Muscle of leg (tissue), 3 donors: ENCODE measurements at regions not wholly inside any gene's neighbourhood (a gene's known extent, or its start where the extent isn't known, plus 50 kb on each side); places are given as distances from the start of the nearest gene placed in this dataset.

Experiments
- DNase-seq: peaks from one replicate; pipeline ENCODE4 v3.0.0; 2013
- H3K27ac ChIP-seq: one replicate; pipeline ENCODE4 v1.5.1; 2013; ENCODE audit warnings: mild to moderate bottlenecking, low read length, control low read depth
- H3K27me3 ChIP-seq: one replicate; pipeline ENCODE4 v1.6.1; 2013; ENCODE audit warnings: low read length; ENCODE audit not compliant: control insufficient read depth, insufficient read depth
- H3K36me3 ChIP-seq: one replicate; pipeline ENCODE4 v1.6.1; 2013; ENCODE audit warnings: low read length; ENCODE audit not compliant: control insufficient read depth, insufficient read depth
- H3K4me1 ChIP-seq: one replicate; pipeline ENCODE4 v1.6.1; 2013; ENCODE audit warnings: low read length; ENCODE audit not compliant: control insufficient read depth, insufficient read depth
- H3K4me3 ChIP-seq: one replicate; pipeline ENCODE4 v1.5.1; 2013; ENCODE audit warnings: low read length, control low read depth
- H3K9me3 ChIP-seq: replicated peaks from 2 replicates; pipeline ENCODE4 v1.6.1; 2013; ENCODE audit warnings: low read depth, low read length; ENCODE audit not compliant: control insufficient read depth
- WGBS: methylation state at CpG from one replicate; pipeline ENCODE4 v1.1.5; 2013; ENCODE audit warnings: missing lambda C conversion rate; ENCODE audit not compliant: insufficient coverage; 5-methylcytosine and 5-hydroxymethylcytosine counted together

DNA sequence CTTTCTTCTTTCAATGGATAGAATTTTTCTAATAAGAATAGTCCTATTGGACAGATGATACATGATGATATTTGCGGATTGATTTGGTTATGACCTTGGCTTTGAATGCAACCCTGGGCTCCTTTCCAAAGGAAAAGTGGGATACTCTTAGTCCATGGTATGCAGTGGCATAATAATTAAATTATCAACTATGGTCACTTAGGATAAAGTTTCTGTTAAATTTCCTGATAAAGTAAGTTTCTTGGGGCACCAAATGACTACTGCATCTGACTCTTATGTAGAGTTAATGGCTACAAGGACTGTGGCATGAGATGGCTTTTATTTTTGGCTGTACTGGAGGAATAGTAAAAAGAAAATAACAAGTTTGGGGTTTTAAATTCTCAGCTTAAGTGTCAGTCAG is 126.7 kb downstream of the QPCT start:
- Histone ChIP-seq H3K9me3 (no peaks in the 10 kb centered on the region), H3K36me3 (no peaks in the 10 kb centered on the region)

DNA sequence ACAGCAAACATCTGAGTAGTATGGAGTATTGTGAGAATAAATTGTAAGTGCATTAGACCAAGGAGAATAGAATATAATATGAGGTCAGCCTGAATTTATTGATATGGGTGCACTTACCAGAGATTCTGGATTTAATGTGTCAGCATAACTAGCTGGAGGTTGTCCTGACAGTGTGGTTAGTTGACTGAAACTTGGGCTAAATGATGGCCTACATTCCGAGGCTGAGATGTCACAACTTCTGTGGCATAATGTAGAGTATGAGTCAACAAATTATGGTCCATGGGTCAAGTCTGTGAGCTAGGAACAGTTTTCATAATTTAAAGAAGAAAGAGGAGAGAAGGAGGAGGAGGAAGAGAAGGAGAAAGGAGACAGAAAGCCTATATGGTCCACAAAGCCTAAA is 127.6 kb downstream of the QPCT start:
- no peak overlapping the region for H3K27ac ChIP-seq
- H3K9me3 ChIP-seq, result no peaks in the 10 kb centered on the region
- no peak overlapping the region for H3K4me3 ChIP-seq
- H3K36me3 ChIP-seq, result no peaks in the 10 kb centered on the region
- 100% methylated on average over 1 of the region's 1 CpG for WGBS
- no peak for DNase-seq
- no peaks in the 10 kb centered on the region for H3K4me1 ChIP-seq
- no peaks in the 10 kb centered on the region for H3K27me3 ChIP-seq

More for the DNA sequence above, 126.7 kb downstream of the QPCT start:
- Histone ChIP-seq H3K27ac (no peak overlapping the region), H3K4me3 (no peak overlapping the region), H3K27me3 (no peaks in the 10 kb centered on the region), H3K4me1 (no peaks in the 10 kb centered on the region)
- no CpG with 5 or more reads among the region's 1 CpG for whole genome bisulfite sequencing
- DNase-seq, result no peak

DNA sequence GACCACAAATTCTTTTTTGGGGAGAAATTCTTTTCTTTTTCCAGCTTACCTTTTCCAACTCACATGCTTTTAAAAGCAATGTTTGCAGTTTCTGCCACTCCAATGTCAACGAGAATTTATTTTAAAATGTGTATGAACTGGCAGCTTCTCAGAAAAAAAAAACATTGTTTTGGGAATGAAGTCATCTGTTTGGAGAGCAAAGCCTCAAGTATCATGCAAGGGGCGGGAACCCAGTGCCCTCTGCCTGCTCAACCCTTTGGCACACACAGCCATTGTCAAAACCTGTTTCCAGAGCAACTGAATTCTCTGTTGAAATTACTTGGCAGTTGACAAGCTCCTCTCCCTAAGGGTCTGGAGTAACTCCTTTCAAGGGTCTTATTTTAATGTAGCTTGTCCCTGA is 128.5 kb downstream of the QPCT start:
- Histone ChIP-seq H3K9me3 (no peaks in the 10 kb centered on the region), H3K36me3 (no peaks in the 10 kb centered on the region), H3K27me3 (no peaks in the 10 kb centered on the region), H3K4me3 (no peak overlapping the region), H3K4me1 (no peaks in the 10 kb centered on the region), H3K27ac (no peak overlapping the region)
- no CpG with 5 or more reads among the region's 2 CpGs for WGBS
- DNase-seq, result no peak

DNA sequence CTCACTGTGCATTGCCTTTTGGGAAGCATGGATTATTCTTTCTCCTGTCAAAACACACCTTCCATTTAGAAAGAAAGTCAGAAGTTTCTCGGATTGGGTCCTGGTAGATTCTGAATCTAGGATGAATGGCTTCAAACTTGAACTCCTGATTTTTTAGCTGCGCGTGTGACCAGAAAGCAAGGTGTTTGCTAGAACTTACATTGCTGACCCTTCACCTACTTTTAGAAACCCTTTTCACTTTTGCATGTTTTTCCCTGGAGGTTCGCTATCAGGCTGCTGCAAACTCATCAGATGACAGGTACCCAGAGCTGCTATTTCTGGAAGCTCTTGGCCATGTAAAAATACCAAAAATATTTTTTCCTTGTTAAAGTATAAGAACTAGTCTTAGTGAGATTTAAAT is 132.0 kb downstream of the QPCT start:
- WGBS, result 90% methylated on average over 2 of the region's 4 CpGs
- Histone ChIP-seq H3K9me3 (no peaks in the 10 kb centered on the region), H3K4me3 (no peak overlapping the region), H3K4me1 (no peaks in the 10 kb centered on the region), H3K27me3 (no peaks in the 10 kb centered on the region), H3K27ac (no peak overlapping the region), H3K36me3 (no peaks in the 10 kb centered on the region)
- no peak for DNase-seq

DNA sequence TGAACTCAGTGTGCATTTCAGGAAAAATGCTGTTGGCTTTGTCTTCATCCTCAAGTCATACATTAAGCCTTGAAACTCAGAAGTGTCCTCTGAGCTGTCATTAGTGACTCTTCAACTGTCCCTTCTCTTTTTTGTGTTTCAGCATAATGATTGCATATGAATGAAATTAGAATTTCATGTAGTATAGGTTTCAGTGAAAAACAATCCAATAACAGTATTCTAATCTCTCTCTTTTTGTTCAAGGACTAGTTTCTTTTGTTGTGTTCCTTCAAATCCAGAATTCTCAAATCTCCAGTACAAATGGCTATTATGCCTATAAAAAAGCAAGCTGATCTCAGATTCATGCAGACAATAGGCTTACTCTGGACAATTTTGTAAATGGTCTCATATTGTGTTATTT is 133.5 kb downstream of the QPCT start:
- no peaks in the 10 kb centered on the region for H3K9me3 ChIP-seq
- no peak overlapping the region for H3K27ac ChIP-seq

DNA sequence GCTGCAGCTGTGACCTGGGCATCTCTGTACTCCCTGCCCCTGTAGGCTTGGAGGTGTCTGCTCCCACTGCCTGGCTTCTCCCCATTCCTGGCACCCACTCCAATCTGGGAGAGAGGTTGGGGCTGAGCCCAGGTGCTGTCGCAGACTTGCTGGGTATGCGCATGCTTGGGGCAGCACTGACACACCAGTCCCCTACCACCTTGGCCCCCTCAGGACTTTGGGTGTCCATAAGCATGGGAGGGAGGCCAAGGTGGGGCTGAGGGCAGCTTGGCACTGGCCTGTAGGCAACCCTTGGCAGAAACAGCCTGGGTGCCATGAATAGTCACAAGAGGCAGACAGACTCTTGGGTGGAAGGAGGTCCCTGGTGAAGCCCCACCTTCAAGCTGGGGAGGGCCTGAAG is 136.8 kb downstream of the QPCT start:
- H3K4me1 ChIP-seq, result no peaks in the 10 kb centered on the region
- H3K36me3 ChIP-seq, result no peaks in the 10 kb centered on the region
- H3K4me3 ChIP-seq, result no peak overlapping the region
- no CpG with 5 or more reads among the region's 2 CpGs for WGBS
- no peak for DNase-seq
- H3K27me3 ChIP-seq, result no peaks in the 10 kb centered on the region
- no peak overlapping the region for H3K27ac ChIP-seq
- H3K9me3 ChIP-seq, result no peaks in the 10 kb centered on the region

More for the DNA sequence above, 133.5 kb downstream of the QPCT start:
- H3K4me3 ChIP-seq, result no peak overlapping the region
- no peaks in the 10 kb centered on the region for H3K36me3 ChIP-seq
- H3K4me1 ChIP-seq, result no peaks in the 10 kb centered on the region
- no peak for DNase-seq
- H3K27me3 ChIP-seq, result no peaks in the 10 kb centered on the region

DNA sequence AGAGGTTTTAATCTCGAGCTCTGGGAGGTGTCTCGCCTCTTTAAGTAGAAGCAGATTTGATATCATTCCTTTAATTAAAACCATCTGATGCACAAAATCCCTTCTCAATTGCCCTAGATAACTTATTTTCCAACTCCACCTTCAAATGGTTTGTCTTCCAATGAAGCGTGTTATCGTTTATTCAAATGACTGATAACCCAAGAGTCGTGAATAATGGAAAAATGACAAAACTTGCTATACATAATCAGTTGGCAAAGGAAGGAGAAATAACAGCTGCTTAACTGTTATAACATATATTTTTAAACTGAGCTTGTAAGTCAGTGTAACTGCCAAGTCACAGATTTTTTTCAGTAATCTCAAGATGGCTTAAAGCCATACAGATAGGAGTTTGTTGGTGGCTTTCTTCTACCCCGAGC is 144.6 kb downstream of the QPCT start:
- DNase-seq, result peak; percentile 62
- H3K9me3 ChIP-seq, result no peaks in the 10 kb centered on the region
- 60% methylated on average over 1 of the region's 6 CpGs for WGBS
- no peaks in the 10 kb centered on the region for H3K36me3 ChIP-seq
- H3K4me1 ChIP-seq, result no peaks in the 10 kb centered on the region
- no peak overlapping the region for H3K4me3 ChIP-seq
- H3K27ac ChIP-seq, result no peak overlapping the region
- no peaks in the 10 kb centered on the region for H3K27me3 ChIP-seq

DNA sequence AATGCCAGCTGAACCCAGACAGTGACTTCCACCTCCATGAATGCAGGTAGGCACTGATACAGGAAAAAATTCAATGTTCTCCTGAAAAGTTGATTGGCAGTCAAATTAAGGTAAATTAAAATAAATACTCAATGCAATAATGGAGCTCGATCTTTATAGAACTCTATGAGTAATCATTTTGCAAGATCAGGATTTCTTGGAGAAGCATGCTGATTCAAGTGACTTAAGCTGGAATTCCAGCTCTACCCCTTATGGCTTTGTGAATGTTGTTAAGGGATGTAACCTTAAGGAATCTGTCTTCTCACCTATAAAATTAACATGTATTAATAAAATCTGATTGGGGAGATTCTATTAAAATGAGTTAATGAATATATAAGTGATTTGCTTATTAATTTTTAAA is 145.1 kb downstream of the QPCT start:
- no CpG with 5 or more reads among the region's 1 CpG for WGBS

DNA sequence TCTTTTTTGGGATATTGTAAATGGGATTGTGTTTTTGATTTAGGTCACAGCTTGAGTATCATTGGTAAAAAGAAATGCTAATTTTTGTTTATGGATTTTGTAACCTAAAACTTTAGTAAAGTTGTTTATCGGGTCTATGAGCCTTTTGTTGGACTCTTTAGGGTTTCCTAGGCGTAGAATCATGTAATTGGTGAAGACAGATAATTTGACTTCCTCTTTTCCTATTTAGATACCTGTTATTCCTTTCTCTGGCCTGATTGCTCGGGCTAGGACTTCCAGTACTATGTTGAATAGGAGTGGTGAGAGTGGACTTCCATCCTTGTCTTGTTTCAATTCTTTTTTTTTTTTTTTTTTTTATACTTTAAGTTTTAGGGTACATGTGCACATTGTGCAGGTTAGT is 149.0 kb downstream of the QPCT start:
- DNase-seq, result no peak
- Histone ChIP-seq H3K4me3 (no peak overlapping the region), H3K4me1 (no peaks in the 10 kb centered on the region), H3K27me3 (no peaks in the 10 kb centered on the region), H3K9me3 (no peaks in the 10 kb centered on the region), H3K27ac (no peak overlapping the region), H3K36me3 (no peaks in the 10 kb centered on the region)
- WGBS, result no CpG with 5 or more reads among the region's 3 CpGs

More for the DNA sequence above, 145.1 kb downstream of the QPCT start:
- Histone ChIP-seq H3K27ac (no peak overlapping the region), H3K4me1 (no peaks in the 10 kb centered on the region), H3K36me3 (no peaks in the 10 kb centered on the region), H3K9me3 (no peaks in the 10 kb centered on the region), H3K27me3 (no peaks in the 10 kb centered on the region), H3K4me3 (no peak overlapping the region)
- no peak for DNase-seq

DNA sequence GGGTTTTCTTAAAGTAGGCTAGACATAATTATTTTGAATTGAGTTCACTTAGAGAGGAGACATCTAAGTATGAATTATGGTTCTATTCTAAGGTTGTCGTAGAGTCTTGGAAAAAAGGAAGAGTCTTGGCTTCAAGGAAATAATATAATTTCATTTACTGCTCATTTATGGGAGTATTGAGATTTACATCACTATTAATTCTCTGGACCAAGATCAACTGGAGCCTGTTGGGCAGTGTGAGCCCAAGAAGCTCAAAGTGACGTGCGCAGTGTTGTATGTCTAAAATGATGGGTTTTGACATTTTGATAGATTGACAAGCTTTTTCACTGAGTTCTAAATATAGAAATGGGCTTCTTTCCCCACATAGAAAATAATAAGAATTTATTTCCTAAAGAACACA is 154.7 kb downstream of the QPCT start:
- no peaks in the 10 kb centered on the region for H3K36me3 ChIP-seq
- no peak overlapping the region for H3K27ac ChIP-seq
- no peaks in the 10 kb centered on the region for H3K9me3 ChIP-seq
- DNase-seq, result no peak
- WGBS, result no CpG with 5 or more reads among the region's 3 CpGs
- no peaks in the 10 kb centered on the region for H3K27me3 ChIP-seq
- no peak overlapping the region for H3K4me3 ChIP-seq
- no peaks in the 10 kb centered on the region for H3K4me1 ChIP-seq

DNA sequence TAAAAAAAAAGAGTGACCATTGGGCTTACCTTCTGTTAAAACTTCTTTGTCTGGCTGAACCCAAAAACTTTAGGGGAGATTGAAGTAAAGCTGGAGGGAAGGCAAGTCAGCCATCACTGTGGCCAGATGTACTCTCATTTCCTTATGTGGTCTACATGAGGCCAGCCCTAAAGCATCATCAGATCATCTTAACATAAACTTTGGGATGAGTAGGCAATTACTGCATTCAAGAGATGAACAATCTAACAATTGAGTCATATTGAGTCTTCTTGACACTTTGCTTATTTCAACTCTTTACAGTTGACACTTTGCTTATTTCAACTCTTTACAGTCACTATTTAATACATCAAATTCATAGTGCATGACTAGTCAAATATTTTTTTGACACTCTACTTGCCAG is 155.6 kb downstream of the QPCT start:
- Histone ChIP-seq H3K27me3 (no peaks in the 10 kb centered on the region), H3K4me1 (peaks cover 3% of the 10 kb centered on the region), H3K9me3 (no peaks in the 10 kb centered on the region), H3K27ac (no peak overlapping the region), H3K4me3 (no peak overlapping the region), H3K36me3 (no peaks in the 10 kb centered on the region)
- DNase-seq, result no peak
